HG02973 (cell line): ENCODE measurements at regions not wholly inside any gene's neighbourhood (a gene's known extent, or its start where the extent isn't known, plus 50 kb on each side); places are given as distances from the start of the nearest gene placed in this dataset.

Source experiments
- ATAC-seq: cut with Tn5 transposase; IDR thresholded peaks from one replicate; pipeline ENCODE4 v1.9.1; 2021; ENCODE audit warnings: moderate library complexity; ENCODE audit not compliant: unreplicated experiment

DNA sequence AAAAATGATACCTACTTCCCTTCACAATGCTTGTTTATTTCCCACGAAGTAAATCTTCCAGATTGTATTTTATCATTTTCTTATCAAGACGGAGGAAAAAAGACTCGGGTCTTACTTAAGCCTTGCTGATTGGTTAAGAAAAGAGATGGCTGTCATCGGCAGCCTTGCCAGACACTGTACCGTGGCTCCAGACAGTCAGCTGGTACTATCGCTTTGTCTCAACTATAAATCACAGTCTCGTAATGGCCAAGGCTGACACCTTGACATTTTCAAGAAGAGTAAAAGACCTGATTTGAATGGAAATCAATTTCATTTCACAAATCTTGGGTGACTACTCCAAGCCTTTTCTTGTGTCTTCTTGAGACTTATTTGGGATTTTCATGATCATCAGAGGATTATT is 868.0 kb downstream of the USP25 start:
- ATAC-seq: no peak

DNA sequence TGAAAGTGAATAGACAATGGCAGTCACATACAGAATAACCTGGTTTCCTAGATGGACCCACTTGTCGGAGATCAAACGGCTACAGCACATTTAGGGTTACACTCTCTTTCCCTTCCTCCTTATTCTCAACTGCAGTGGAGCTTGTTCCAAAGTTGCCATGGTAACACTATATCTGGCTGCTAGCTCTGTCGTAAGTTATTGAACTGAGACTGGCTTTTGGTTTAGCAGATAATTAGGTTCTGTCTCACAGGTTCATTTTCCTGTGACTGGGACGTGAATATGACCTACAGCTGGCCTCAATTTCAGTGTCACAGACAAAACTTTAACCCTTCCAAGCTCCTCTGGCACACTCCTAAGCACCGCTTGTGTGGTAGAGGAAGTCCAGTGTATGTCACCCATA is 875.8 kb downstream of the USP25 start:
- ATAC-seq: no peak

DNA sequence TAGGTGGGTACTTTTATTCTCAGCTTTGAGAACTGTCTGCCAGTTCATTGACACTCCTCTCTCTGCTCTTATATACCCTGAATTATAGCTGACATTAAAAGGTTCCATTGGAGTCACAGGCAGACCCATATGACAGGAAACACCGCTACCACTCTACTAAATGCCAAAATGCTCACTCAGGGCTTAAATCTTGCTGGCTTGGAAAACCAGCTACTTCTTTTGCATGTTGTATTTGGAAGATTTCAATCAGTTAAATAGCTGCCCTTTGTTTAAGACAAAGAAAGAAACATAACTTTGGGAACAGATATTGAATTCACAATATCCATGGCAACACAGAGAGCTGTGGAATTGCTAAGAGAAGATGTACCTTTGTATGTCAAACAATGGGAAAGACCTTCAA is 876.5 kb downstream of the USP25 start:
- no peak for ATAC-seq

DNA sequence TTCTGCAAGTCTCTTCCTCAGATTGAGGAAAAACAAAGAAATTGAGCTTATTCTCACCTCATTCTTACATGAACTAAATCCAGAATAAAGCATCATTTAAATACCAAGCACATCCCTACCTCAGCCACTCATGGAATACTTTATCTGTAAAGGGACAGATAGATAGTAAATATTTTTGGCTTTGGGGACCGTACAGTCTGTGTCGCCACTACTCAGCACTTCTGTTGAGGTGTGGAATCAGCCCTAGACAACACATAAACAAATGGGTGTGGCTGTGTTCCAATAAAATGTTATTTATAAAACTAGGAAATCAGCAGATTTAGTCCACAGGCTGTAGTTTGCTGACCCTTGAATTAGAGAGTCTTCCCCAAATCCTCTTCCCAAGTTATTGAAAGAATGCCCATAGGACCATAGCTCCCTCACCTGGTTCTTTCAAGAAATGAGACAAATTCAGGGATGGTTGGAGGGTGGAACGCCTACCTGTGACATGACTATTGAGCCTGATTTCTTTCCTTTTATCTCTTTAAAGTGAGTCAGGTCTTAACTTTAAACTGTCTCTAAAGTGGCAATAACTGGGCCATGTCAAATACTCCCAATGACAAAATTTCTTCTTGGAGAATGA is 878.5 kb downstream of the USP25 start:
- ATAC-seq: no peak

DNA sequence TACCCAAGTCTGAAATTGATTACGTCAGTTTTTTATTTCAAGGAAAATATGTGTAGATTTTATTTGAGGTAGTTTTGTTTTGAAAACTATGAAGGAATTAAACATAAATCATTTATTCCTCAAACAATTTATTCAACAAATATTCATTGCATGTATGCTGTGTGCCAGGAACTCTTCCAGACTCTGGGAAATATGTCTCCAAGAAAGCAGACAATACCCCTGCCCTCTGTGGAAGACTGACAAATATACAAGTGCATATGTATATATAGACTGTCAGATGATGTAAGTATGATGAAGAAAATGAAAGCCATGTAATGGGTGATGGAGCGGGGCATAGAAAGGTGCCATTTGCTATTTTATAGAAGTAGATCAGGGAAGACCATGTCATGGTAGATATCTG is 889.5 kb downstream of the USP25 start:
- ATAC-seq: no peak

DNA sequence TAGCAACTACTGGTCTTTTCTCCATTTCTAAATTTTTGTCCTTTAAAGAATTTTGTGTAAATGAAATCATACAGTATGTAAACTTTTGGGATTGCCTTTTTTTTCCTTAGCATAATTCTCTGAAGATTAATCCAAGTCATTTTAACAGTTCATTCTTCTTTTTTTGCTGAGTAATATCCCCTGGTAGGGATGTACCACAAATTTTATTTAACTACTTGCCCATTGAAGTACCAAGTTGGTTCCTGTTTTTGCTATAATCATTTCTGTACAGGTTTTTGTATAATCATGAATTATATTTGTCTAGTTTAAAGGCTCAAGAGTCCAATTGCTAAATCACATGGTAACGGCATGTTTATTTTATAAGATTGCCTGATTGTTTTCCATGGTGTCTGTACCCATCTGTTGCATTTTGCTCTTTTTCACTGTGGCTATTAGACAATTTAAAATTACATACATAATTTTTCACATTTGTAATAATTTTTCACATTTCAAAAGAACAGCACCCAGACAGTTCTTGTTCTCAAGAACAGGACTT is 891.1 kb downstream of the USP25 start:
- ATAC-seq: no peak

DNA sequence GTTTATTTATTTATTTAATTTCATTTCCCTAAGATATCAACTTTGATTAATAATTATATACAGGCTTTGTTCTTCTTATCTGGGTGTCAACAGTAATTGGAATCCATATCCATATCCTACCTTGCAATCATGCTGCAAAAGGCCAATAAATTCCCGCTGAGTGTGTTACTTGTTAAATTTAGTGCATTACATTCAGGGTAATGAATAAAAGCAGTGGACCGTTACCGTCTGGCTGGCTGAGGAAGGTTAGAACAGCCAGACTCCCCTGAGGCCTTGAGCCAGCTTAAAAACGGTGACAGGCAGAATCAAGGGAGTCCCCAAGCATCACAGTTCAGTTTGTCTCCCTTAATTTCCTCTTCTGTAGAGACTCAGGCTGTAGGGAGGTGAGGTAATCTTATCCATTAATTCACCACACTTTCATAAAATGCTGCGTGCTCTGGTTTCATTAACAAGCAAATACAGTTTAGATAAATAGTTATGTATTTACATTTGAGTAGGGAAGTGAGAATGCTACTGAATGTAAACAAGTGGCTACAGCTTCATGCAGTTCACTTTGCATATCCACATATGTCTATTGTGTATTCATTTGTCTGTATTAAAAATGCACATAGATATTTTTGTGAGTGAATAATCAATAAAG is 888.2 kb upstream of the CXADR start:
- no peak for ATAC-seq

DNA sequence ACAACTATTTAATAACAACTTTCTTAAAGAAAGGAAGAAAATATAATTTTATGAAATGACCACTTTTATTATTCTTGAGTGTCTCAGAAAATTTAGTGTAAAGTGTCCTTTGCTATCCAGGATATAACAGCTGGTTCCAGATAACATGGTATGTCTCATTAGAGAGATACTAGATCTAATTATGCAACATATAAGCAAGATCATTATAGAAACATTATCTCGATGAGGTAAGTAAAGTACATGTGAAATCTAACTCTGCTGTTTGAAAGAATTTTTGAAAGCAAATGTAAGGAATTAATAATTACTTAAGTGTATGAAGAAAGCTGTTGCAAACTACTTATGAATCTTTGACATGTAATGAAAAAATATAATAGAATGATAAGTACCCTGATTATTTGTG is 887.4 kb upstream of the CXADR start:
- no peak for ATAC-seq

DNA sequence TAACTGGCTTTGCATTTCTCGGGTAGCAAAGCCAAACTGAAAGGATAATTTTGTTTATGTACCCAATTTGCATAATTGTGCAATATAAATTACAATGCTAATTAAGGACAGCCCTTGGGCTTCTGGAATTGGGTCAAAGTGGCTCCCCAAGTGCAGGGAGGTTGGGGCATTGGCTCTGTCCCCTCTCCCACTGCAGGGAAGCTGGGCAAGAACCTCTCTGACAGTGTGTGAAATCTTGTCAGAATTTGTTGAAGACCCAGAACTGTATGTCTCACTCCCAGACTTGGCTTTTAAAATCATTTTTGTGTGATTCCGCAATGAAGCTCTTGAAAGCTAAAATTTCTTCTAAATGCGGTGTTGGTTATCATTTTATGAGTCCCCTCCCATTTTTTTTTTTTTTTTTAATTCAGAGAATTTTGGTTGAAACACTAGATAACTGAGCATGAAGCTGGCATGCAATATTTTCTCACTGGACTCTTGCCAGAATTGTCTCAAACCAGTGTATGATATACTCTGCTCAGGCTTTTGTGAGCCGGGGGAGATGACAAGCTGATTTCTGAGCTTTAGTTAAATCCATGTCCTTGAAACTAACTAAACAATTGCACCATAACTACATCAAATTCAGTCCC is 878.9 kb upstream of the CXADR start:
- no peak for ATAC-seq

DNA sequence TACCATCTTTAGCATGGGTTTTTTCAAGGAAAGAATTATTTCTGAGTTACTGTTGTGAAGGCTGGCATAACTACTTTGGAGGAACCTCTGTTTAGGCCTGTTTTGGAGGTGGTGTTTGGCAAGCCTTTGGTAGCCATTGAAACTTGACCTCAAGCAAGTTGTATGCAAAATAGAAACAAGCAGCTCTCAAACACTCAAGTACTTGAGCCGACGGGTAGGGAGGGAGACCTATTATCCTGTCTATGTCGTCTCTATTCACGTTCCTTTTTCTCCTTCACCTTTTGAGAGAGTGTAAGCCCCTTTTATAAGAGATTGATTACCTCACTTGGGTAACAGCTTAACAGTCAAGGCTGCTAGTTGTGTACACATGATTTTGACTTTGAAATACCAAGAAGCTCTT is 878.3 kb upstream of the CXADR start:
- no peak for ATAC-seq

DNA sequence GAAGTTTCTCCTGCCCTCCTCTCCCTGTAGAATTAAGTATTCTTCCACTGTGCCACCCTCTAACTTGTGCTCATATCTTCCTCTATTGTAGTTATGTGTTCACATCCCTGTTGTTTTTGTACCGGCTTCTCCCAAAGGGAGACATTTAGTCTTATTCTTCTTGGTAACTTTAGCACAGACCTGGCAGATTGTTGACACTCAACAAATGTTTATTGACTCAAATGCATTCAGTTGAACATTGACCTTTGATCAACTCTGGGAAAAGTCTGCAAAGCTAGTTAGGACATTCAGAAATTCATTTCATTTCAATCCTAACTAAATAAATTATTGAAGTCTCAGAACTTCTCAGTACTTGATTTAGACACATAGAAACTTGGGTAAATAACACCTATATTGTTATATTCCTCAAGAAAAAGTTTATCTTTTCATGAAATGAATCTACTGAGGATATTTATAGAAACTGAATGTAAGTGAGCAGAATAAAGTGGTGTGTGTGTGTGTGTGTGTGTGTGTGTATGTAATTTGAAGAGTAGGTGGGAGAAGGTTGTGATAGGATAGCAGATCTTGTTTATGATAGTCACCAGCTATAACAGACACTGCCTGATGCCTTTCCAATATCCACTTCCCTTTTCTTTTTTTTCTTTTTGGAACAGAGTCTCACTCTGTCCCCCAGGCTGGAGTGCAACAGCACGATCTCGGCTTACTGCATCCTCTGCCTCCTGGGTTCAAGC is 872.4 kb upstream of the CXADR start:
- ATAC-seq: no peak

DNA sequence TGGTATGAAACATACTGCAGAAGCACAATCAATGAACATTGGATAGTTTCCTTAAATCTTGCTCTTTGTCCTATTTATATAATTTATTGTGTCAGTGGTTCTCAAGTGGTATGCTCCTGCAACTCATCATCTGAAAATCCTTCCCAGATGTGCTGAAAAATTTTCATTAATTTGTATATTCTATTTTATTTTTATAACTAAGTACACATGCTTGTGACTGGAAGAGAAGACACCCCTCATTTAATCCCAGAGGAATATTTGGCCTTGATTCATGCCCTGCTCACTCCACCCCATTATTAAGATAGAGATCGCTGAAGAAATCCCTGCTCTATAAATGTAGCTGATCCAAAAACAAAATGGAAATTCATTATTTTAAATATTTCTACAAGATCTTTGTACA is 870.5 kb upstream of the CXADR start:
- no peak for ATAC-seq

DNA sequence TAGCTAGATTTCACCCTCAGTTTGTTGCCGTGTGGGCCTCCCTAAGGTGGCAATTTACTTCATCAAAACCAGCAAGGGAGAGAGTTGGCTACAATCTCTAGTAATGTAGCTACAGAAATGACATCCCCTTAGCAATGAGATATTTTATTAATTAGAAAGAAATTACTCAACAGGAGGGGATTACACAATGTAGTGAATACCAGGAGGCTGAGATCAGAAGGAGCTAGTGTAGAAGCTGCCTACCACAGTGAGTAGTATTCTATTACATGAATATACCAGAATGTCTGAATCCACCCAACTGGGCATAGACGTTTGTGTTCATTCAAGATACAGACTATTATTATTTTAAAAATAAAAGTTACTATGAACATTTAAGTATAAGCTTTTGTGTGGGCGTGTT is 868.2 kb upstream of the CXADR start:
- ATAC-seq: no peak

DNA sequence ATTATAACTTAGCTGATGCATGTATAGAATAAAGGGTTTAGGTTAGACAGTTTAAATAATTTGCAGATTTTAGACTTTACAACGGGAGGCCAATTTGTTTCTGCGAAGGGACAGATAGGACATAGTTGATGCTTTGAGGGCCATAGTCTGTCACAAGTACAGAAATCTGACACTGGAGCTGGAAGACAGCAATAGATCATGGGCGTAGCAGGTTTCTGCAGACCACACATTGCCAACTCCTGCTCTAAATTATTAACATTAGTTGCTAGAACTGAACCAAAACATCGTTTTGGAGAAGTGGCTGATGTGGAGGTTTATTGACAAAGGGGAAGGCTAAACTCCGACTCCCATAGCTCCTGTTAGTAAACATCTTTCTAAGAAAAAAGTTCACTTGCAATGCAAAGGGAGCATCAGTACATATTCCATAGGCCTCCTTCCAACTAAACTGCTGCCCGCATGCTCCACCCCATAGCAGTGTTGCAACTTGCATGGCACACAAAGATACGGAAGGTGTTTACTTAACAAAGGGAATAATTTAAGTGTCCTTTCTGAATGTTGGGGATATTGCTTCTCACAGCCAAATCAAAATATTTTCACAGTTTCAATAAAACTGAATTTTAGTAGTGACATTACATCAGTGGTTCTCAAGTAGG is 862.0 kb upstream of the CXADR start:
- ATAC-seq: no peak

DNA sequence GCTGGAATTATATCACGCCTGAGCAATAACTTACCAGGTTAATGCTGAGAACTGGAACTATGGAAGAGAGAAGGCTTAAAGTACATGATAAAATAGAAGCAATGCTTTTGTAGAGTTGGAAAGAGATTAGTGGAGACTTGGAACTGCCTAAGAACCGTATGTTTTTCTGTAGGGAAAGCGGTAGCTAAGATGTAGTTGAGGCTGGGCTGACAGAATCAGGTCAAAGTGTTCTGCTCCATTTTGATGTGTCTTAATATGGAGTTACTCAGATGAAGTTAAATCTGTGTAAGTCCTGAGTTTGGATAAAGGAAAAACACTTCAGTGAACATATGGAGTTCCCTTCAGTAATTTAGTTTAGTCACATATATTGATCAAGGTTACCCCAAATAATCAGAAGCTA is 860.9 kb upstream of the CXADR start:
- no peak for ATAC-seq

DNA sequence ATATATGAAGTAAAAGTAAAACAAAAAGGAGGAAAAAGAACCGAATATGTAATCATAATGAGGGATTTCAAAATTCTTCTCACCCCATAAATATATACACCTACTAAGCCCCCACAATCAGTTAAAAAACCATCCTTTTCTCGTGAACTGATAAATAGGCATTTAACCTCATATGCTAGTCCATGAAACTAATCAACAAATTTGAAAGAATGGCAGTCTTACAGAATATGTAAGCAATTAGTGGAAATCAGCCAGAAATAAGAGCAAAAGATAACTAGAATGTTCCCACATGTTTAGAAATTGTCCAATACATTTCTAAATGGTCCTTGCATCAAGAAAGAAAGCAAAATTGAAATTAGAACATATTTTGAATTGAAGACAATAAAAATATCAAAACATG is 849.4 kb upstream of the CXADR start:
- ATAC-seq: no peak

DNA sequence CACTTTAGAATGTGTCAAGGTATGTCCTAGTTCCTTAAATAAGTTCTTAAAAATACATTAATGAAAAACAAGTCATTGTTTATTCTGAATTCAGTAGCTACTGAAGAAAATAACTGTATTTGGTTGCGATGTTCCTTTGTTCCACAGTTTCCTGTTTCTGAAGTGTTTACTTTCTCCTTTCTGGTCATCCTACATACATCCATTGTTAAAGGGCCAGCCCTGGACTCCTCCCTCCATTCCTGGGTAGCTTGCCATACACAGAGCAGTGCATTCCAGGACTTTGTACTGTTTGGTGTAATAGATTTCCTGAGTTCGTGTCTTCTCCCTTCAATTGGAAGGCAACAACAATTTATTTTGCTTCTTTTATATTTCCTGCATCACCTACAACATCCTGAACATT is 845.4 kb upstream of the CXADR start:
- no peak for ATAC-seq

DNA sequence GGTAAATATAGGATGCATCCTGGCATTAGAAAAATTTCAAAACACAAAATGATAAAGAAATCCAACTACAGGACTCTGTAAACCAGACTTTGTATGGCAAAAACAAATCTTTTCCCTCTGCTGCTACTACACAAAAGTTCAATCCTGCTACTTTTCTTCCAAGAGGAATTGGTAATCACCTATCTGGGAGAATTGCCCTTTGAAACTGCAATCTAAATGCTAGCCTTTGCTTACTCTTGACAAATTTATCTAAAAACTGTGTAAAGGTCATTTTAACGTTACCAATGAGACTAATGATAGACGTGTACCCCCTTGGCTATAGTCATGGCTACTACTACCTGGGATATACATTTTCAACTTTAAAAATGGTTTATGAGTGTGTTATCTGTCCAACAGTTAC is 837.9 kb upstream of the CXADR start:
- ATAC-seq: no peak

DNA sequence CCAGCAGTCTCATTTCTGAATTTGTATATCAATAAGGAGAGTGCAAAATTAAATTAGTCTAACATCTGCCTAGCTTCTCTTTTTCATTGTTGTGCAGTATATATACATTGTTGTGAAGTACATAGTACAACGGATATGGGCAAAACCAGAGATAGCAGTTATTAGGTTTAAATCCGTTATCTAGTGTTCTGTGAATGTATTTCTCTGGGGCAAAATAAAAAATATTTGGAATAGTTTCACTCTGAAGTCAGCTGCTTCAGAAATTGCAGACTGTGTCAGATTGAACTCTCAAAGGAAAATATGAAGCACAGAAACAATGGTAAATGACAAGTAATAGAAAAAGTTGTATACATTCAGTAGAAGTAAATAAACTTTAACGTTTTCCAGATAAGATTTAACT is 836.5 kb upstream of the CXADR start:
- ATAC-seq: no peak

DNA sequence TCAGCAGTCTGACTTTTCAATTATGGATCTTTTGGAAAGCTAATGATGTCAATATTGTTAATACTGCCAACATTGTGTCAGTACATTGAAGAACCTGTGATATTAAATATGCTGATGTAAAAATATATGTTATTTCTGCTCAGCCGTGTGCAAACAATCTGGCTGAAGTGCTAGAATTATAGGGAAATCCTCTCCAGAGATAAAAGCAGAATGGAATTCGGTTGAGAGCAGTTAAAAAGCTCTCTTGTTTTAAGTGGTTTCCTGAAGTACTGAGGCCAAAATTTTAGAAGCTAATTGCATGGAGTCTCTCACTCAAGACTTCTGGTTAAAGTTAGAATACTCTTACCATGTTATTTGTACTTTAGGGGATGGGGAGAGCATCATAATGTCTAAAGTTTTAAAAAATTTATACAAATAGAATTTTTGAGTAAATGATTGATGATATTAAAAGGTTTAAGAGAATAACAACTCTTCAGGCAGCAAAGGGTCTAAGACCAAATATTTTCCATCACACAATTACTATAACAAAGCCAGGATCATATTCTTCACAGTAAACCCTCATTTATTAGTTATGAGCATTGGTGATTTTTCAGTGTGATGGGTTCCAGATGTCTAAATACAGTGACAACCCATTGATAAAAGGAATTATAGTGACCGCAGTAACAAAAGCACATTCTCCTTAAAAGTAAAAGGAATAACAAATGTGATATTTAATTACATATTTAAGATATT is 834.2 kb upstream of the CXADR start:
- ATAC-seq: no peak

DNA sequence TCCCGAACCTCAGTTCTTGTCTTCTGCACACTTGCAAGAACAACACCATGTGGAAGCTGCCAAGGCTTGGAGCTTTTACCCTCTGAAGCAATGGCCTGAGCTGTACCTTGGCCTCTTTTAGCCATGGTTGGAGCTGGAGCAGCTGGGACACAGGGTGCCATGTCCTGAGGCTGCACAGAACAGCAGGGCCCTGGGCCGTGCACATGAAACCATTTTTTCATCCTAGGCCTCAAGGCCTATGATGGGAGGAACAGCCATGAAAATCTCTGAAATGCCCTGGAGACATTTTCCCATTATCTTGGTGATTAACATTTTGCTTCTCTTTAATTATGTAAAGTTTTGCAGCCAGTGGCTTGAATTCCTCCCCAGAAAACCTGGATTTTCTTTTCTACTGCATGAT is 817.8 kb upstream of the CXADR start:
- no peak for ATAC-seq
